T-helper 17 cell (primary cell): ENCODE measurements at regions not wholly inside any gene's neighbourhood (a gene's known extent, or its start where the extent isn't known, plus 50 kb on each side); places are given as distances from the start of the nearest gene placed in this dataset.

ENCODE experiments used
- ATAC-seq: fragments of 150-1000 bp; cut with Tn5 transposase; 2 replicates; pipeline ENCODE4 v1.10.0; 2021; ENCODE audit warnings: mild to moderate bottlenecking, moderate library complexity
- DNase-seq, 3 donors: peaks; one replicate each; pipeline versions ENCODE4 v3.0.0 to v3.0.0-alpha.2; 2020 to 2021
- H3K9me3 ChIP-seq: one replicate; pipeline ENCODE4 v1.7.0; 2013; ENCODE audit warnings: low read length, mild to moderate bottlenecking; ENCODE audit not compliant: control insufficient read depth, poor library complexity, severe bottlenecking
- H3K27ac Mint-ChIP-seq: one replicate; pipeline ENCODE4 v1.8.0; 2022; ENCODE audit warnings: mild to moderate bottlenecking, moderate library complexity, mixed read lengths
- H3K27me3 Mint-ChIP-seq: one replicate; pipeline ENCODE4 v1.8.0; 2022; ENCODE audit warnings: mixed read lengths
- H3K36me3 Mint-ChIP-seq: one replicate; pipeline ENCODE4 v1.8.0; 2022; ENCODE audit warnings: low read depth, mixed read lengths
- H3K4me1 Mint-ChIP-seq: one replicate; pipeline ENCODE4 v1.8.0; 2022; ENCODE audit warnings: mild to moderate bottlenecking, mixed read lengths
- H3K4me3 Mint-ChIP-seq: one replicate; pipeline ENCODE4 v1.8.0; 2022; ENCODE audit warnings: mild to moderate bottlenecking, moderate library complexity, mixed read lengths

- H3K36me3 Mint-ChIP-seq = no peaks in the 10 kb centered on the region
- H3K4me3 Mint-ChIP-seq = no peak overlapping the region
- no peak overlapping the region for H3K27ac Mint-ChIP-seq
- H3K9me3 ChIP-seq = no peaks in the 10 kb centered on the region
- ATAC-seq = no peak
- no peak for DNase-seq
- peaks cover 22% of the 10 kb centered on the region for H3K27me3 Mint-ChIP-seq
- no peaks in the 10 kb centered on the region for H3K4me1 Mint-ChIP-seq
Observed at GRCh38 chr10:125564570-125564969, 118.4 kb downstream of the TEX36 start.

- Mint-ChIP-seq H3K4me3 (no peak overlapping the region), H3K27ac (no peak overlapping the region), H3K4me1 (no peaks in the 10 kb centered on the region), H3K36me3 (no peaks in the 10 kb centered on the region), H3K27me3 (peaks cover 15% of the 10 kb centered on the region)
- DNase-seq (no peak), ATAC-seq (no peak)
- no peaks in the 10 kb centered on the region for H3K9me3 ChIP-seq
Observed at GRCh38 chr10:125562737-125563136, 120.2 kb downstream of the TEX36 start.

- ATAC-seq = no peak
- H3K4me1 Mint-ChIP-seq = no peaks in the 10 kb centered on the region
- H3K4me3 Mint-ChIP-seq = no peak overlapping the region
- H3K27ac Mint-ChIP-seq = no peak overlapping the region
- H3K9me3 ChIP-seq = no peaks in the 10 kb centered on the region
- peaks cover 8% of the 10 kb centered on the region for H3K27me3 Mint-ChIP-seq
- DNase-seq = no peak
- H3K36me3 Mint-ChIP-seq = no peaks in the 10 kb centered on the region
Observed at GRCh38 chr10:125560947-125561346, 122.0 kb downstream of the TEX36 start.

GRCh38 chr10:125559210-125559609 is 123.8 kb downstream of the TEX36 start:
- DNase-seq = no peak

GRCh38 chr10:125557801-125558505 is 125.0 kb downstream of the TEX36 start:
- ATAC-seq = no peak
- no peaks in the 10 kb centered on the region for H3K4me1 Mint-ChIP-seq
- no peak overlapping the region for H3K27ac Mint-ChIP-seq
- H3K36me3 Mint-ChIP-seq = peaks cover 2% of the 10 kb centered on the region
- no peak overlapping the region for H3K4me3 Mint-ChIP-seq
- peaks cover 16% of the 10 kb centered on the region for H3K27me3 Mint-ChIP-seq
- no peaks in the 10 kb centered on the region for H3K9me3 ChIP-seq
- DNase-seq = no peak

More at GRCh38 chr10:125559210-125559609, 123.8 kb downstream of the TEX36 start:
- Mint-ChIP-seq H3K4me3 (no peak overlapping the region), H3K27me3 (peaks cover 16% of the 10 kb centered on the region), H3K4me1 (no peaks in the 10 kb centered on the region), H3K36me3 (peaks cover 2% of the 10 kb centered on the region), H3K27ac (no peak overlapping the region)
- no peaks in the 10 kb centered on the region for H3K9me3 ChIP-seq
- ATAC-seq = no peak

- H3K4me1 Mint-ChIP-seq = no peaks in the 10 kb centered on the region
- ATAC-seq (no peak), DNase-seq (no peak)
- peaks cover 16% of the 10 kb centered on the region for H3K27me3 Mint-ChIP-seq
- H3K4me3 Mint-ChIP-seq = no peak overlapping the region
- no peaks in the 10 kb centered on the region for H3K9me3 ChIP-seq
- H3K27ac Mint-ChIP-seq = no peak overlapping the region
- H3K36me3 Mint-ChIP-seq = peaks cover 2% of the 10 kb centered on the region
Observed at GRCh38 chr10:125557311-125557710, 125.7 kb downstream of the TEX36 start.

- DNase-seq = no peak
- no peaks in the 10 kb centered on the region for H3K9me3 ChIP-seq
- H3K4me3 Mint-ChIP-seq = no peak overlapping the region
- H3K36me3 Mint-ChIP-seq = peaks cover 2% of the 10 kb centered on the region
- no peak overlapping the region for H3K27ac Mint-ChIP-seq
- no peak for ATAC-seq
- peaks cover 16% of the 10 kb centered on the region for H3K27me3 Mint-ChIP-seq
- H3K4me1 Mint-ChIP-seq = no peaks in the 10 kb centered on the region
Observed at GRCh38 chr10:125556882-125557281, 126.1 kb downstream of the TEX36 start.

GRCh38 chr10:125555743-125556142 is 127.2 kb downstream of the TEX36 start:
- H3K27me3 Mint-ChIP-seq = peaks cover 16% of the 10 kb centered on the region
- ATAC-seq (no peak), DNase-seq (no peak)
- H3K9me3 ChIP-seq = no peaks in the 10 kb centered on the region
- no peak overlapping the region for H3K4me3 Mint-ChIP-seq
- no peak overlapping the region for H3K27ac Mint-ChIP-seq
- H3K36me3 Mint-ChIP-seq = peaks cover 2% of the 10 kb centered on the region
- H3K4me1 Mint-ChIP-seq = no peaks in the 10 kb centered on the region

GRCh38 chr10:125555267-125555666 is 127.7 kb downstream of the TEX36 start:
- Mint-ChIP-seq H3K27me3 (peaks cover 16% of the 10 kb centered on the region), H3K36me3 (peaks cover 2% of the 10 kb centered on the region), H3K4me3 (no peak overlapping the region), H3K4me1 (no peaks in the 10 kb centered on the region), H3K27ac (no peak overlapping the region)
- H3K9me3 ChIP-seq = no peaks in the 10 kb centered on the region
- DNase-seq (no peak), ATAC-seq (no peak)

GRCh38 chr10:125554753-125555152 is 128.2 kb downstream of the TEX36 start:
- peaks cover 16% of the 10 kb centered on the region for H3K27me3 Mint-ChIP-seq

GRCh38 chr10:125554016-125554703 is 128.8 kb downstream of the TEX36 start:
- no peak for DNase-seq
- no peak for ATAC-seq
- Mint-ChIP-seq H3K36me3 (peaks cover 2% of the 10 kb centered on the region), H3K27me3 (peaks cover 16% of the 10 kb centered on the region), H3K4me1 (no peaks in the 10 kb centered on the region), H3K27ac (no peak overlapping the region), H3K4me3 (no peak overlapping the region)
- no peaks in the 10 kb centered on the region for H3K9me3 ChIP-seq

More at GRCh38 chr10:125554753-125555152, 128.2 kb downstream of the TEX36 start:
- Mint-ChIP-seq H3K36me3 (peaks cover 2% of the 10 kb centered on the region), H3K4me3 (no peak overlapping the region), H3K4me1 (no peaks in the 10 kb centered on the region), H3K27ac (no peak overlapping the region)
- H3K9me3 ChIP-seq = no peaks in the 10 kb centered on the region
- no peak for ATAC-seq
- DNase-seq = no peak

- DNase-seq (no peak), ATAC-seq (no peak)
- H3K27ac Mint-ChIP-seq = no peak overlapping the region
- H3K27me3 Mint-ChIP-seq = peaks cover 16% of the 10 kb centered on the region
- no peak overlapping the region for H3K4me3 Mint-ChIP-seq
- H3K4me1 Mint-ChIP-seq = no peaks in the 10 kb centered on the region
- peaks cover 2% of the 10 kb centered on the region for H3K36me3 Mint-ChIP-seq
- no peaks in the 10 kb centered on the region for H3K9me3 ChIP-seq
Observed at GRCh38 chr10:125553091-125553490, 129.9 kb downstream of the TEX36 start.

GRCh38 chr10:125551247-125551646 is 131.7 kb downstream of the TEX36 start:
- H3K9me3 ChIP-seq = no peaks in the 10 kb centered on the region
- no peak overlapping the region for H3K4me3 Mint-ChIP-seq
- DNase-seq (no peak), ATAC-seq (no peak)
- H3K27me3 Mint-ChIP-seq = peaks cover 11% of the 10 kb centered on the region
- no peaks in the 10 kb centered on the region for H3K4me1 Mint-ChIP-seq
- H3K36me3 Mint-ChIP-seq = peaks cover 2% of the 10 kb centered on the region
- no peak overlapping the region for H3K27ac Mint-ChIP-seq

- Mint-ChIP-seq H3K4me3 (no peak overlapping the region), H3K36me3 (peaks cover 2% of the 10 kb centered on the region), H3K4me1 (no peaks in the 10 kb centered on the region), H3K27ac (no peak overlapping the region), H3K27me3 (peaks cover 2% of the 10 kb centered on the region)
- DNase-seq = no peak
- no peak for ATAC-seq
- H3K9me3 ChIP-seq = no peaks in the 10 kb centered on the region
Observed at GRCh38 chr10:125550362-125550761, 132.6 kb downstream of the TEX36 start.
